ENCODE measurements at regions not wholly inside any gene's neighbourhood (a gene's known extent, or its start where the extent isn't known, plus 50 kb on each side); places are given as distances from the start of the nearest gene placed in this dataset.
"Not testable (repeated sequence)": the region's sequence is repeated elsewhere in the genome, so short reads cannot be mapped to it uniquely, and the experiment has no call there.

DNA sequence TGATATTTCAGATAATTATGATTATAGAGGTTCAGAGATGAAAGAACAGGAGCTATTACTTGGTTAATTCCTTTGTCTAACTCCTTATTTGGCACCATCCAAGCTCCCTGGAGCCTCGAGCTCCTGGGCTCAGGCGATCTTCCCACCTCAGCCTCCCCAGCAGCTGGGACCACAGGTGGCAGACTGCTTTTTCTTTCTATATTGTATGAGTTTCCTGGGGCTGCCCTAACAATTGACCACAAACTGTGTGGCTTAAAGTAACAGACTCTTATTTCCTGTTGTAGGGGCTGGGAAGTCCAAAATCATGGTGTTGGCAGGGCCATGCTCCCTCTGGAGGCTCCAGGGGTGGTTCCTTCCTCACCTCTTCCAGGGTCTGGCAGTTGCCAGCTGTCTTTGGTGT is 163.3 kb upstream of the ADCY1 start:
- DNase-seq: no peak

DNA sequence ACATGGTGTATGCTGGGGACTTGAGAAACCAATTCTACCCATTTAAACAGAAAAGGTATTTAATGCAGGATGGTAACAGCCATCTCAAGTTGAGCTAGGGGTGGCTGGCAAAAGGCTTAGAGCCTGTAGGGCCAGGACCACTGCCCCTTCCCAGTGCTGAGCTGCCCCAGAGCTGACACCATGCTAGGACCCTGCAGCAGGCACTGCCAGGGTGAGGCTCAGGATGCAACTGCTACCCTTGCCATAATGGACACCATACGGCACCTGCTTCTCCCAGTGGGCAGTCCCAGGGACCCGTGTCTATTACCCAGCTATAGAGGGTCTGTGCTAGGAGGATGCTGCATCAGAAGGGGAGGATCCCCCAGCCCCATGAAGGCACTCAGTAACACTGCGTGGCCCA is 160.7 kb upstream of the ADCY1 start:
- DNase-seq: no peak

DNA sequence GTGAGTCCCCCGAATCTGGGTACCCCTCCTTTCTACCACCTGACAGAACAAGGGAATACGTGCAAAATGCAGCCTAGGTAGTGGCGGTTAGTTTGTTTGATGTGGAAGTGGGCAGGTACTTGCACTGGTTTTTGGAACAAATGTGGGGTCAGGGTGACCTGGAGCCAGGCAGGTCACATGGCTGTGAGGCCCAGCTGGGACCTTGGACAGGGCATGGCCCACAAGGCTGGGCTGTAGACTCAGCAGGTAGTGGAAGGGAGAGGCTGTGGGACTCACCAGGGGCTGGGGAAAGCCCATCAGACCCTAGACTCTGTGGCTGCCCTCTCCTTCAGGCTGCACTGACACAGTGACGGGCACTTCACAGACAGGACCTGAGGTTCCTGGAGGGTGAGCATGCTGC is 159.9 kb upstream of the ADCY1 start:
- DNase-seq: no peak

DNA sequence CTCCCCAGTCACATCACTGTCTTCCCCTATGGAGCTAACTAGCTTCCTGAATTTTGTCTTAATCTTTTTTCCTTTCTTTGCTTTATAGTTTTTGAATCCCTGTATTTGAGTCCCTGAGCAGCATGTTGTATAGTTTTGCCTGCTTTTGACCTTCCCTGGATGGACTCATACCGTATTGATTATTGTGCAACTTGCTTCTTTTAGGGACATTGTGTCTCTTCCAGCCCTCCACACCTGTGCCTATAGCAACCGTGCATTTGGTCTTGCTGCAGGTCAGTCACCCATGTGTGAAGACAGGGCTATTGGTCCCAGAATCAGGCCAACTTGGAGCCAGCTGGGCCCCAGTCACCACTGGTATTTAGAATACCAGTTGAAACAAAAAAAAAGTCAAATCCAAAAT is 158.9 kb upstream of the ADCY1 start:
- DNase-seq: no peak

- DNase-seq: no peak
Measured at GRCh38 chr7:45416846-45417245, 157.3 kb upstream of the ADCY1 start.

- DNase-seq: no peak
Measured at GRCh38 chr7:45417268-45417667, 156.9 kb upstream of the ADCY1 start.

- no peak for DNase-seq
Measured at GRCh38 chr7:45417735-45418134, 156.4 kb upstream of the ADCY1 start.

GRCh38 chr7:45420843-45421495 is 153.2 kb upstream of the ADCY1 start:
- DNase-seq: no peak

- DNase-seq: no peak
Measured at GRCh38 chr7:45421806-45422205, 152.4 kb upstream of the ADCY1 start.

DNA sequence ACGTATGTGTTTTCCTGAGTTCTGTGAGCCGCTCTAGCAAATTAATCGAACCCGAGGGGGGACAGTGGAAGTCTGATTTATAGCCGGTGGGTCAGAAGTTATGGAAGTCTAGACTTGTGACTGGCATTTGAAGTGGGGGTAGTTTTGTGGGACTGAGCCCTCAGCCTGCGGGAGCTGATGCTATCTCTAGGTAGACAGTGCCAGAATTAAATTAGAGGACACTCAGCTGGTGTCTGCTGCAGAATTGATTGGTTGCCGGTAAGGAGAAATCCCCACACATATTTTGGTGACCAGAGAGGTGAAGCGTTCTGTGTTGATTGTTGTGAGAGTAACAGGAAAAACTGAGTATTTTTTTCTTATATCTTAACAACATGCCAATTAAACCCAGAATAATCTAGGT is 143.8 kb upstream of the ADCY1 start:
- DNase-seq: no peak

- no peak for DNase-seq
Measured at GRCh38 chr7:45434167-45434784, 139.9 kb upstream of the ADCY1 start.

DNA sequence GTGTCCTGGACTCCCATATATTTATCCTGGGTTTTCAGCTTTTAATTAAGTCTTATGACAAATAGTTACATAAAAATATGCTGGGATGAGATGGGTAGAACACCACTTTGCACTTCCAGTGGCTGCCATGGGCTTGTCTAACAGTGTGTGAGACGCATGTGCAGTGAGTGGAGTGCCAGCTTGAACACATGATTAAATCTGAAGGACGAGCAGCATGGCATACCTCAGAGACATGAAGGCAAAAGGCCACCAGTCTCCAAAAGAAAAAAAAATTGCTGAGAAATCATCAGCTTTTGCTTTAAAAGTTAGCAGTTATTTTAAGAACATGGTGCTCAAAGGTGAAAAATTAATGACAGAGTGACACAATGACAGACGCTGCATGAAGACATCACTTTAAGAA is 139.0 kb upstream of the ADCY1 start:
- no peak for DNase-seq

DNA sequence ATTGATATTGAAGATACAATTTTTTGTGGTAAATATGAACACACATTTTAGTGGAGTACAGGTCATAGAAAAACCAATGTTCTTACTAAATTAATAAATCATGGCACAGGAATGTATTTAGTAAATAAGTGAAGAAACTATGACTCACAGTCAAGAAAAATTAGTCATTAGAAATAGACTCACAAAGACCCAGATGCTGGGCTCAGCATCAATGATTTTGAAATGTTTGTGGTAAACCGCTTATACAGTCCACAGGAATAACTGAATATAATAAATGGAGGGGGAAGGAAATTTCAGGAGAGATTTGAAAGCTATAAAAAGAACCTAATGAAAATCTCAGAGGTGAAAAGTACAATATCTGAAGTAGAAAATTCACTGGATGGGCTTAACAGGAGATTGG is 138.3 kb upstream of the ADCY1 start:
- no peak for DNase-seq

DNA sequence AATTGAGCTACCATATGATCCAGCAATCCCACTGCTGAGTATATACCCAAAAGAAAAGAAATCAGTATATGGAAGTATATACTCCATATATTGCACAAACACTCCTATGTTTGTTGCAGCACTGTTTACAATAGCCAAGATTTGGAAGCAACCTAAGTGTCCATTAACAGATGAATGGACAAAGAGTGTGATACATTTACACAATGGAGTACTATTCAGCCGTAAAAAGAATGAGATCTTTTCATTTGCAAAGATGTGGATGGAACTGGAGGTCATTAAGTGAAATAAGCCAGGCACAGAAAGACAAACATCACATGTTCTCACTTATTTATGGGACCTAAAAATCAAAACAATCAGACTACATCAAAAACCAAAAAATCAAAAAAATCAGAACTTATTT is 133.4 kb upstream of the ADCY1 start:
- DNase-seq: not testable (repeated sequence)

DNA sequence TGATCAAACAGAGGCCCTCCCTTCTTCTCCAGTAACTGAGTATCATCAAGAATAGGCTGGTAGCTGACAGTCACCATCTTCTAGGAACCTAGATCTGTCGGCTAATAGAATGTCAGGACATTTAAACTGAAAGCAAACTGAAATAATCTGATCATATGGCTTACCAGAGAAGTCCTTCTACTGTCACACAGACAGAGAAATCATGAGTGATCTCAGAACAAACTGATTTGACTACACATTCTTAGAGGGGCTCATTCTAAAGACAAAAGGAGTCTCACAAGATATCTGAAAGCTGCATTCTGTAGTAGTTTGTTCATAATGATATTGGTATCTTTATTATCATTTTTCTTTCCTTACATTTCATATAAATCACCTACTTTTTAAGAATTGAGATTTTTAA is 130.9 kb upstream of the ADCY1 start:
- DNase-seq: no peak

- no peak for DNase-seq
Measured at GRCh38 chr7:45446195-45446944, 127.8 kb upstream of the ADCY1 start.

DNA sequence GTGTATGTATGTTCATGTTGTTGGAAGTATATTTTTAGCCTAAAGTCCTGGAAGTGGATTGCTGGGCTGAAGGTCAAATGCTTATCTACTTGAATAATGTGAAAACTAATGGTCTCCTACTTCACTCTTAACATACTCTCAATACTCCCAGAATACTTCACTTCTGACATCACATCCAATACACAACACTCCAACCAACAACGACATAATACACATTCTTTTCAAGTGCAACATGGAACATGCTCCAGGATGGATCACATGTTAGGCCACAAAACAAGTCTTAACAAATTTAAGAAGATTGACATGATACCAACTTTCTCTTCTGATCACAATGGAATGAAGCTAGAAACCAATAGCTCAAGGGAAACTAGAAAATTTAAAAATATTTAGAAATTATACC is 126.9 kb upstream of the ADCY1 start:
- no peak for DNase-seq

DNA sequence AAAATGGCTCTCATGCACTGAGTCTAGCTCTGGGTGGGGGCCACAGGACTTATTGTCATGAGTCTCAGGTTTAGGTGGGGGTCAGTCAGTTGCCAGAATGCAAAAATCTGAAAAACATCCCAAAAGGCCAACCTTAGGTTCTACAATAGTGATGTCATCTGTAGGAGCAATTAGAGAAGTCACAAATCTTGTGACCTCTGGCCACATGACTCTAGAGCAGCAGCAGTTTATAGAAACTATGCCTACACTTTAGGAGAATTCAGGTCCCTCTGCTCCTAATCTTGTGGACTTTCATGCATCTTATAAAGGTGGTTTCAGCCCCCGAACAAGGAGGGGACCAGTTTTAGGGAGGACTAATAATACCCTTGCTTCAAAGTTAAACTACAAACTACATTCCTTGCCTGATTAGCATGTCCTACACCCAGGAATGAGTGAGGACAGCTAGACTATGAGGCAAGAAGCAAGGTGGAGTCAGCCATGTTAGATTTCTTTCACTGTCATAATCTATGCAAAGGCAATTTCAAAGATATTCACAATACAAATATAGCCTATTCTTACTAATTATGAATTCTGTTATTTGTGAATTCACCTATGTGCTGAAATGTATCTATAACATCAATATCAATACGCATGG is 123.5 kb upstream of the ADCY1 start:
- no peak for DNase-seq

DNA sequence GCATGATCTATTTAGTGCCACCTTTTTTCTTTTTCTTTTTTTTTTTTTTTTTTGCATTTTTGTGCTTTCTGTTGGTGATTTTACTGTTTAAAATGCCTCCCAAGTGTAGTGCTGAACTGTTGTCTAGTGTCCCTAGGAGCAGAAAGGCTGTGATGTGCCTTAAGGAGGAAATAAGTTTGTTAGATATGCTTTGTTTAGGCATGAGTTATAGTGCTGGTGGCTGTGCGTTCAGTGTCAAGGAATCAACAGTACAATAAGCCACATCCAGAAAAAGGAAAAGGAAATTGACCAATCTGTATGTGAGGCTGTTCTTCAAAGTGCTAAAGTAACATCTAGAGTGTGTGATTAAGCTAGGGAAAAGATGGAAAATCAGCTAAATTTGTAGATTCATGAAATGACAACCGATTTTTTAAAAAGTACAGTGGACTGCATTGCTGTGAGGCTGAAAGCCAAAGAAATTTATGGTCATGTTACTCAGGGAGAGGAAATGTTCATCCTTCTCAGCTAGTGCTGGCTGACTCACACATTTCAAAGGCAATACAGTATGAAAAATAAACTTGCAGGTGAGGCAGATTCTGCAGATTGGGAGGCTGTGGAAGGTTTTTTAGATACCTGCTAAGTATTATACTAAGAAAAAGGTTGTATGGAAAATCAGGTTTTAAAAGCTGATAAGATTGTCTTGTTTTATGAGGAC is 122.7 kb upstream of the ADCY1 start:
- DNase-seq: no peak

- no peak for DNase-seq
Measured at GRCh38 chr7:45454771-45455170, 119.4 kb upstream of the ADCY1 start.

DNA sequence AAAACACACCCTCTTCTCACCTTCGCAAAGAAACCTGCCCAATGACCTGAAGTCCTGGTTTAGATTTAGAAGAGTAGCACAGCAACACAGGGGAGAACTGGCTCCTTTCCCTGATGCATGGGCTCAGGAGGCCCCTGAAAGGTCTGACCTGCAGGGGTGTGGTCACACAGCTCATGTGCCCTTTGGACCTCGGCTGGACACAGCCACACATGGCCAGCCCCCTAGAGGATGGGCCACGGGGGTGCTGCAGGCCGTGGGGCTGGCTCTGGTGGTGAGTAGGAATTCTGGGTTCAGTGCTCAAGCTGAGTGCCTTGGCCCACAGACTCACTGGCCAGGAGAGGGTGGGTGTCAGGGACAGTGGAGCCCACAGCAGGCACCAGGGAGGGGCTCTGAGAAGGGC is 118.5 kb upstream of the ADCY1 start:
- DNase-seq: no peak

- DNase-seq: no peak
Measured at GRCh38 chr7:45456105-45456504, 118.1 kb upstream of the ADCY1 start.

Measured in stimulated activated CD4-positive, alpha-beta T cell treated with anti-CD3 and anti-CD28 coated beads, Interleukin-15, amount 100 ng/mL, for 24 hours (primary cell).